ENCODE measurements at regions not wholly inside any gene's neighbourhood (a gene's known extent, or its start where the extent isn't known, plus 50 kb on each side); places are given as distances from the start of the nearest gene placed in this dataset.
A peak's percentile ranks its signal among the peaks of the same experiment; 100 is the strongest.

DNA sequence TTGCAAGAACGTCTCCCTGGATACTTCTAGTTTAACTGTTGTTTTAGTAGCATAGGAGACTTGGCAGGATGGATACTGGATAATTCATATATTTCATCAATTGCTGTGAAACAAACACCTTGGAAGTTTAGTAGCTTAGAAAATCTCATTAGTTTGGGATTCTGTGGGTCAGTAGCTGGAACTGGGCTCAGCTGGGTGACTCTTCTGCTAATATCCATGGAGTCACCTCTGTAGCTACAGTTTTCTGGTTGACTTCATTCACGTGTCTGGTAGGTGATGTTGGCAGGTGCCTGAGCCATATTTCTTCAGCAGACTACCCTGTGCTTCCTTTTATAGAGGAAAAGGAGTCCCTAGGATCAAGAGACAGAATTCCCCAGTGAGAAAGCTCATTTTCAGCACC is 208.9 kb upstream of the PFKP start:
- no peak for DNase-seq (ENCODE audit: low read depth)

DNA sequence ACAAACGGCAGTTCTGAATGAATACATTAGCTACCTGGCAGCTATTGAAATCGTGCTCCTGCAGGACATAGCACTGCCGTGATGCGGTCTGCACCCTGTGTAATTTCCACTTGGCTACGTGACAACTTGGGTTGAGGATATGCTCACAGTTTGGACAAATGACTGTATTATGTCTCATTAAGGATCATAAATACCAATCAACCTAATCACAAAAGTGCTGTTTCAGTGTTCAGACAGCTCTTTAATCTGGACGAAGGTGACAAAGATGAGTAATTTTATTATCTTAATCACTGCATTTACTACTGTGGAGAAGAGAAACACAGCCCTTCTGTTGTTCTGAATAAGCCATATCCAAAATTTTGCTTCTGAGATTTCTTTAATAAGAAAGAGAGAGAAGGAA is 210.8 kb upstream of the PFKP start:
- no peak for DNase-seq (ENCODE audit: low read depth)

DNA sequence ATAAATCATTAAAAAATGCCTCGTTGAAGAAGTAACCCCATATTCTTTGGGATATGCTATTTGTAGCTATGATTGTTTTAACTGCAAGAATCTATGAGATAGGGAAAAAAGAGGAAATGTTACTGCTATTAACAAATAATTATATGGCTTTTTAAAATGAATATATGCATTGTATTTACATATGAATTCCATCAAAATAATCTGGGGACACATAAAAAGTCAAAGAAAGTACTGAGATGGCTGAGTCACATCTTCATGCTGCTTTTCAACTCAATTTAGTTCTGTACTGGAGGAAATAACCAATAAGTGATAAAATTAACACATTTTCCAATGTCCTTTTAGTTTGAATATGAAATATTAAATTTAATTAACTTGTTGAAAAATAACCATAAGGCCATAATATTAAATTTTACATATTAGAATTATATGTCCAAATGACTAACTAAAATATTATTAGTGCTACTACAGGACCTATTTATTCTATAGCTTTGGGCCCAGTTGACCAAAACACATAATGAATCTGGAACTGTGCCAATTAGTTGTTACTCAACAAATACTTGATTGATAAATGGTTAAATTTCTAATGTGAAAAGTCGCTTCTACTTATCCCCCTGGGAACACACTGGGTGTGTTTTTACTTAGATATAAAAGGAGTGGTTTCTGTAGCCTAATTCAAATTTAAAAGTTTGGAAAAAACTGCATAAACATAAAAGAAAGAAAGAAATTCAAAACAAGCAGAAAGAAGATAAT is 214.6 kb upstream of the PFKP start:
- DNase-seq (ENCODE audit: low read depth): no peak

DNA sequence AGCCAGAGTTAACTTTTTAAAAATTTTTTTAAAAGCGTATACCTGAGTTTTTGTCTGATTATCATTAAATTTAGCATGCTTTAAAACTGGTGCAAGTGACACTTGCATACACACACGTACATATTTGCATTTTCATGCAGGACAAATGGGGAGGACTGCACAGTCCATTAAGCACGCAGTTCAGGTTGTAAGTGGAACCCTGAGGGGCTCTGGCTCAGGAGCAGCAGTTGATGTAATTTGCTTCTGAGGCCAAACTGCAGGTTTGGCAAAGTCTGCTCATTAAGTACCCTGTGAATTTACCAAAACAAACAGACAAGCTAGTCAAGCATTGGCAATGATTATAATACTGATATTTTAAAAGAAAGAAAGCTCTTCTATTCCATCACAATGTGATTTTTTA is 215.8 kb upstream of the PFKP start:
- DNase-seq (ENCODE audit: low read depth): no peak

DNA sequence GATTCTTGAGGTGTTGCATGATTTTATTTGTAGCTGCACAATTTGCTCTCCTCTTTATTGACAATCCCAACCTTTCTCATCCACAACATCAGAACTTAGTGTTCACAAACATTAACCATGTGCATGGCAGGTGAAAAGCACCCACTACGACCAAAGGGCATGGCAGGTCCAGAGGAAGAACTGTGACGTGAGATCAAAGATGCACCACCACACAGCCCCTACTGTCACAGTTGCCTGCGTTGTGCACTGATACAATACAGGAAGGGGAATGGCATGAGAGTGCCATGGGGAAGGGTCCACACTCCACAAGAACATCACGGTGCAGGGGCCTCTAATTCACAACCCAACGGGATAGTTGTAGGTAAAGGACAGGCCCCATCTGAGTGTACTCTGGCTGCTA is 217.1 kb upstream of the PFKP start:
- no peak for DNase-seq (ENCODE audit: low read depth)

DNA sequence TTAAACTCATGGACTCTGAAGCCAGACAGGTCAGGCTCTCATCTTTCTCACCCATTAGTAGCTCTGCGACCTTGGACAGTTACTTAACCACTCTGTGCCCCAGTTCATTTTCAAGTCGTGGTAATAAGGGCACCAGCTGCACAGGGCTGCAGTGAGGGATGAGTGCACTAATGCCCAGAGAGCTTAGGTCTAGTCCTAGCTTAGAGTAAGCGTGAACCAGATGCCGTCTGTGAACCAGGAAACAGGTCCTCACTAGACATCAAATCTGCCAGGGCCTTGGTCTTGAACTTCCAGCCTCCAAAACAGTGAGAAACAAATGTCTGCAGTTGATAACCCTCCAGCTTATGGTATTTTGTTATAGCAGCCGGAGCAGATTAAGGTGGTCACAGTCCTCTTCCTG is 222.4 kb upstream of the PFKP start:
- DNase-seq (ENCODE audit: low read depth): no peak

DNA sequence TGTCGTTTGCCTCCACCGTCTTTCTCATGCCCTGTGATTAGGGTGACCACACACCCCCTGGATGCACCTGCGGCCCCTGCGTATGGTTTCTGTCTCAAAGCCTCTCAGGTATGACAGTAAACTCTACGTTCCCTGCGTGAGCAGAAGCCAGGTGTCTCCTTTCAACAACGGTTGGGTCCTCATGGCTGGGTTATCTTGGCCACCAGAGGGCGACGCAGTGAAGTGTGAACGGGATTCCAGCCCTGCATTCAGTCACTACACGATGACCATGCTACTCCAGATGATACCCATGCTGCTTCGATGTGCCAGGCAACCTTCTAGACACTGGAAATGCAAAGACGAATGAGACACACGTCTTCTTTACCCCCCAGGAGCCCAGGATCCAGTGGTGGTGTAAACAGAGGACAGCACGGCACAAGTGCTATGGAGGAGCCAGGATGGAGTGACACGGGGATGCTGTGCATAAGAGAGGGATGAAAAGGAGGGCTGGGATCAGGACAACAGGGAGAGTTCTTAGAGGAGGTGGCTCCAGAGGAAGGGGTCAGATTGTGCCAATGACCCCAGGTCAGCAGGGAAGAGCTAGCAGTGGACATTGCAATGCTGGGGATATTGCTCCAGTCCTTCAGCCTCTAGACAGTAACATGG is 228.1 kb upstream of the PFKP start:
- peak; percentile 5 for DNase-seq (ENCODE audit: low read depth)

DNA sequence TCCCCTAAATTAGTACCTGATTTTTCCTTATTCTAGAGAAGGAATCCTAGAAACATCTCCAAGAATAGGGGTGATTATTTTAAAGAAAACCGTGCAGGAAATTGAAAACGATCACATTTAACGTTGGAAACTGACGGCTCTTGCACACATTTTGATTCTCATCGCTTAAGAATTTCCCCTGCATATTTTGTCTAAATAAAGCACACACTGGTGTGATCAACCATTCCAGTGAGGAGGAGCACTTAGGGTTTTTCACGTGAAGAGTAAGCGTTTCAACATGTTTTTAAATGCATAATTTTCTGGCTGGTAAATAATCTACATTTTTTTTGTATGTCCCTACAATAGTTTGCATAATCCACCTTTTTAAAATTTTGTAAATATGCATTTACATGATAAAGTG is 229.7 kb upstream of the PFKP start:
- DNase-seq (ENCODE audit: low read depth): peak; percentile 4

DNA sequence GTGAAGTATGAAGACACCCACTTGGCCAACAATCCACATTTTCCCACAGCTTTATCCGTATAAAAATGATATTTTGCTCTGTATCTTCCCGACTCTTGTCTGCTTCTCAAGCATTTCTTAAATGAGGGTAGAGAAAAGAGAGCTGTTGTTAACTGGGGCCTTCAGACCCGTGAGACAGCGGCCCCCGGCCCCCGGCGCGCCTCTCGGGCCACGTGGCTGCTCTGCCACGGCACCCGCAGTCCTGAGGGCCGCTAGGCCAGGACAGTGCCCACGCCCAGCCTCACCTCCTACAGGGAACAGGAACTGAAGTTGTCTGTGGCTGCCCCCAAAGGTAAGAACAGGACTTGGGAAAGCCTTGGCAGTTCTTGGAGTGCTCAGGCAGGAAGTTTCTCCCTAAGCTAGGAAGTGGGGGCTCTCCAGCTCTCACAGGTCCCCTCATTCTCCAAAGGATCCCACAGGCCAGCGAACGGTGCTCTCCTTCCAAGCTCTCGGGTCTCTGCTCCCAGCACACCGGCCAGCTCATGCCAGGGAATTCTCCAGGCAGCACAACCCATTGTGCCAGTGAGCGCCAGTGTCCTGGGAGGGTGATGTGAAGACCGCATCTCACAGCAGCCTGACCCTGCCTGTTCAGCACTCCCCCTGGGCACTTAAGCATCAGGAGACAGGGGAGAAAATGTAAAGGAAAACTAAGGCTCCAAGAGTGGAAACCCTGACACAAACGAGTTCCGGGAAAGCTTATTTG is 230.3 kb upstream of the PFKP start:
- DNase-seq (ENCODE audit: low read depth): no peak

DNA sequence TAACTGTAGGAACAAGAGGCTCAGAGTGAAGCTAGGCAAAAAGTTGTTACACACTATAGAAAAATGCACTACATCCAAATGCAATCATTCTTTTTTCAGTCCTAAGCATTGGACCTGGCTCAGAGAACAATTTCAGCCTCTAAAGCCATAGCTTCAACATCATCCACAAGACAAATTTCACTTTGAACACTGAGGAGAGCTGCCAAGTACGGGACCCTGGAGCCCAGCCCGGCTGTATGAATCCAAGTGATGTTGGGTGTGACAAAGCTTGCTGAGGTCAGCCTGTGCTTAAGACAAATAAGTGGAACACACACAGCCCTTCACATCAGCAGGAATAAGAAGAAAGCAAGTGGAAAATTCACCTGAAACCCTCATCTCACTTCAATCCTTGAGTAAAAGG is 233.1 kb upstream of the PFKP start:
- no peak for DNase-seq (ENCODE audit: low read depth)

DNA sequence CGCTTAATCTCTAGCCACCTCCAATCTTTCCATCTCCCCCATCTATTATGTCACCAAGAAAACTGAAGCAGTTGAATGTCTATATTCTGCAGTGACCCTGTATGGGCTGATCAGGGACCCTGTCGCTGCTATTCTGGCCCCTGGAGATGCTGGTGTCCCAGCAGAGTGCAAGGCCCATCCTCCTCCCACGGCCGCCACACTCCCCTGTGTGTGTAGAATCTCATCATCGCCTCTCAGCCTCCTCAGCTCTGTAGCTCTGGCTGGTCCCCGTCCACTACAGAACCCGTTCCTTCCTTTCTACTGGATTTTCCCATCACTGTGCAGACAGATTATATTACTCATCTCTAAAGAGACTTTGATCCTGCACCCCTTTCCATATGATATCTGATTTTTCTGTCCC is 235.8 kb upstream of the PFKP start:
- no peak for DNase-seq (ENCODE audit: low read depth)

DNA sequence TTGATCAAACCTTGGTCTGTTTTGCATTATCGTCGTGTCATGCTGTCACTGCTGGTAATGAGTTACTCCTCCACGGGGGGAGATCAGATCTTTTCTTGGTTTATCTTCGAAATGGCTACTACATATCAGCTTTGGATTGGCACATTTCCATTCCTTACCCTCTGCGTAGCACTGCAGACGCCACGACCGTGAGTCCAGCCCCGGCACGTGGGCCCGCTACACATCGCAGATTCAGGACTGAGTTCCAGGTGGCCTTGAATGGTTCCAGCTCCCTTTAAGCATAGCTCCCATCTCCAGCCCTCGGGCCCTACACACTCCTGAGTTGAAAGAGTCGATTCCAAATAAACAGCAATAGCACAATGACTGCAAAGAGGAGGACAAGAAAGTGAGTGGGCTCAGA is 238.6 kb upstream of the PFKP start:
- DNase-seq (ENCODE audit: low read depth): no peak

DNA sequence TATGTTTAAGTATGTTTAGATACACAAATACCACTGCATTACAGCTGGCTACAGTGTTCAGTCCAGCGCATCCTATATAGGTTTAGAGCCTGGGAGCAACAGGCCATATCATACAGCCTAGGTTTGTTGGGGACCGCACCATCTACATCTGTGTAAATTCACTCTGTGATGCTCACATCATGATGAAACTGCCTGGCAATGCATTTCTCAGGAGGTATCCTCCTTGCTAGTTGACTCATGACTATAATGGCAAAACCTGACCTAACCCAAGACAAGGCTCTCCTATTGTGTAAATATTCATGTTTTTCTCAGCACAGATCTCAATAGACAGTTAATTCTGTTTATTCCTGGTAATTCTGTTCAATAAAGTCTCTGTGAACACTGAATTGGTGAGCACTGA is 240.7 kb upstream of the PFKP start:
- DNase-seq (ENCODE audit: low read depth): no peak

DNA sequence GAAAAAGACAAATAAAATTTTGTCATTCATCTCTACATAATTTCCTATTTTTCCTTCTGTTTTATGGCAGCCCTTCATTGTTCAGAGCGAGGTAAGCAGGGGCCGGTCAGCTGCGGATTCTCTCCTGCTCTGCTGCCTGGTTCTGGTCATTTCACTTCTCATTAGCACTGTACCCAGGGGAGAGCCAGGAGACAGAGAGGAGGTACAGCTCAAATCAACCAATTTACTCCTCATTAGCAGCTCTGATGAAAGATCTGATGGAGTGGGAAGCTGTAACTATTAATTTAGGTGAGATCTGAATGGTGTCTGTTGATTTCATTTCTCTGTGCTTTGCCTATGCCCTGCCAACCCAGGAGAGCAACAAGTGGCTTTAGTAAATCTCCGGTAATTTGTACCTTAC is 241.5 kb upstream of the PFKP start:
- no peak for DNase-seq (ENCODE audit: low read depth)

DNA sequence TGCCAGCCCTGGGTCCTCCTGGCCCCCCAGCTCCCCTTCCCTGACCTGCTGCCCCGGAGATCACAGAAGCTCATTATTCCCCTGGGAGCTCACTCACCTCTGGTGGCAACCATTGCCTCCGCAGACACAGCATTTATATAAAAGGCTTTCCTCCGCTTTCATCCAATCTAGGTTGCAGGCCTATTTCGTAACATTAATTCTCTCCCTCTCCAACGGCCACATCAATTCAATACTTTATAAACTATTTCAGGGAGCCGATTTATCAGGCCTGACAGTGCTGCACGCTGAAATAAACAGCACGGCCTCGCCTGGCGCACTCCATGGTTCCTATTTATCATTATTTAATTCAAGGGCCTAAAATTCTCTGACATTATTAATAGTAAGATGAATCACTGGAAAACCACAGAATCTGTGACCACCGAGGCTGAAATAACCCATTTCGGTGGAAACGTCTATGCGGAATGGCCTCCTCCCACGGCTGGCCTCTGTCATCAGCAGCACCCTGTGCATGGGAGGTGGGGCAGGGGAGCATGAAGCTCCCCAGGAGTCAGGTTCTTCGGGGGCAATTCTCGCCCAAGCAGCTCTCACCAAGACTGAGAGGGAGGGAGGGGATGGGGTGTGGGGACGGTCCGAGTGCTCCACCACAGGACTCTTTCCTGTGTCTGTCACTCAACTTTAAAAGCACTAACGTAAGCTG is 249.3 kb upstream of the PFKP start:
- DNase-seq (ENCODE audit: low read depth): no peak

DNA sequence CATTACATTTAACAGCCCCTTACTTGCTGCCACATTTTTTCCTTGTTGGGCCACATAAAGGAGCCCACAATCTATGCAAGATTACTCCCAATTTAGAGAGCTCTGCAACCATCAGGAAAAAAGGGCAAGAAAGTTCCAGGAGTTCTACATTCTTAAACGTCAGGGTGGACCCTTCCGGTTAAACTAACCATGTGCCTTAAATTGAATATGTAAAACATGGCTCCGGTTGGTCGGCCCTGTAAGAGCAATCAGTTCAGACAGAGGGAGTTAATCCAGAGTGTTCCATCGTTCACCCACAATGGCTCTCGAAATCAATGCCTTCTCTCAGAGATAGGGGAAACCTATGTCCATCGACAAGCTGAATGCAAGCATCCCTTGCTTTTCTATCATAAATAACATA is 253.7 kb upstream of the PFKP start:
- no peak for DNase-seq (ENCODE audit: low read depth)

DNA sequence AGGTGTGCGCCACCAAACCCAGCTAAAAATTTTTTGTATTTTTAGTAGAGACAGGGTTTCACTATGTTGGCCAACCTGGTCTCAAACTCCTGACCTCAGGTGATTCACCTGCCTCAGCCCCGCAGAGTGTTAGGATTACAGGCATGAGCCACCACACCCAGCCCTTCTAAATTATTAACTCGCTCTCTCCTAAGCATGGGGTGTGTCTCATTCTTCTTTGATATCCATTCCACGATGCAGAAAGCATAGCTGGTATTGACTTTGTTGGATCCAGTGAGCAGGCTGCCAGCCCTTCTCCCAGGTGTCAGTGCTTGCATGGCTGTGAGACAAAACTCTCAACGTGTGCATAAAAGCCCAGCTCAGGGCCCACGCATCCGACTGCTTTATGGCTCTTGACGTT is 254.1 kb upstream of the PFKP start:
- no peak for DNase-seq (ENCODE audit: low read depth)

DNA sequence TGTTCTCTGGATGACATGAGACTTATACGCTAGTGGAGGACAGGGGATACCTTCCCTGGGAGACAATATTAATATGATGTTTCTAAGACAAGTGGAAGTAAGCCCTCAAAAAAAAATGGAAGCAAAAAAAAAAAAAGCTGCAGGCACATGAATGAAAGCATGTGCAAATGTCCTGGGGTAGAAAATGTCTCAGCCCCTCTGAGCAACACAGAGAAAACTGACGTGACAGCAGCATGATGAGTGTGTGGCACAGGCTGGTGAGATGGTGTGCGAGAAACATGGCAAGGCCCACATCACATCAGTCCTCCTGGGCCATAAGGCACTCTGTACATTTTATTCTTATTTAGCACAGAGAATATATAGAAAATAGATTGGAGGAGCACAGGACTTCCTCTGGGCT is 254.7 kb upstream of the PFKP start:
- no peak for DNase-seq (ENCODE audit: low read depth)

DNA sequence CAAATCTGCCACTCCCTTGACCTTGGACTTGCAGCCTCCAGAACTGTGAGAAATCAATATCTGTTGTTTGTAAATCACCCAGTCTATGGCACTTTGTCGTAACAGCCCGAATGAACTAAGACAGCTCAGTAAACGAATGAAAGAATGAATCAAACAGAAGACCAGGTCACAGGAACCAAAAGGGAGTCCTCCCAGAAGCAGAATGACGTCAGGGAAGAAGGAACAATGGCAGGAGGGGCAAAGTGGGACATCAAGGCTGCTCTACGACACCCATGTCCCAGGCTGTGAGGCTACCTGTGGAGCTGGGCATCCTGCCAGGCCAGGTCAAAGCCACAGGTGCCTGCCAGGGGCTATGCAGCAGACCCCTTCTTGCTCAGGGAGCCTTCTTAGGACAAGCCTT is 267.2 kb upstream of the PFKP start:
- no peak for DNase-seq (ENCODE audit: low read depth)

DNA sequence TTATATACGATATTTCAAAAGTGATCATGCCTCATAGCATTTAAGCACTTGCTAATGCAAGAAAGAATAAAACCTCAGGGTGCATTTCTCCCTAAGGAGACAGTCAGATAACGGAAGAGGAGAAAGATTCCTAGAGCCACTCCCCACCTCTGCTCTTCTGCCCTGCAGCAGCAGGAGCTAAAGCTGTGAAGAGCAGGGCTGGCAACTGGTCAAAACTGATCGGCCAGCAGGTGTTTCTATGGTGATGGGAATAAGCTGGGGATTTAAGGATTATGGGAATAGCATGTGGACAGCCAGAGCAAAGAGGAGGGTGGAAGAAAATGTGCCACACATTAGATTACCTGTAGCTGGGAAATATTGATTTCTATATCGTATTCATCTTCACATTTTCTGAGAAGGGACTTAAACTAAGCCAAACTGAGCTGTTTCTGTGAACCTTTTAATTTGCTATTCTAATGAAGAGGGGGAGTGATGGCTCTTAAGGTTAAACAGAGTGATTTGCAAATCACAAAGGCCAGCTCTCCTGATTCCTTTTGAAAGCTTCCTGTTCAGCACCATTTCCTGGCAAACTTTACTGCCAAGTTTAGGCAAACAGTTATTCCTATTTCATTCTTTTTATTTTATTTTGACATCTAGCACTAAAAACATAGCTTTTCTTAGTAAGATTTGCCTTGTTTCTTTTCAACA is 268.9 kb upstream of the PFKP start:
- DNase-seq (ENCODE audit: low read depth): no peak

DNA sequence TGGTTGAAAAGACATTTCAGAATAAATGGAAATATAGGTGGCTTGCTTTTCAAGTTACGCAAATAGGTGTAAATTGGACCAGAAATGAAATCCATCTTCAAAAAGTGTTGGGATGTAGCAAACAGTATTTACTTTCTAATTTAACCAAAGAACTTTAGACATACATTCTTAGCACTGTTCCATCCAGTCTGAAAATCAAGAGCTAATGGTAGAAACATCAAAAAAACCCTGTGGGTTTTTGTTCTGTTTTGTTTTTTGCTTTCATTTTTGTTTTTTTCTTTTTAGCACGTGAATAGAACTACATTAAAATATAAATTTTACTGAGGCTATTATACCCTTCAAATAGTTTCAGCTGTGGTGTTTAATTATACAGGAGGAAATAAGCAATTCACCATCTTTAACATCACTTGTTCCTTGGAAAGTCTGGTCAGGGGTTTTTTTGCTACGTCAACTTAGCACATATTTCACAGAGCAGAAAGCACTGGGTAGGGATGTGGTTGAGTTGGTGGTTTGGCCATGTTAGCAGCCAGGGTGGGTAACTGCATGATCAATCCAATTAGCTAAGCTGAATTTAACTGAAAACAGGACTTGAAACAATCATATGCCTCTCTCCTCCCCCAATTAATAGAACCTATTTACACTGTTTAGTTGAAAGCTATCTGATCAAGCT is 275.4 kb upstream of the PFKP start:
- DNase-seq (ENCODE audit: low read depth): no peak
